HL-60 (cell line): ENCODE measurements at regions not wholly inside any gene's neighbourhood (a gene's known extent, or its start where the extent isn't known, plus 50 kb on each side); places are given as distances from the start of the nearest gene placed in this dataset.

ENCODE experiments used
- DNase-seq, 2 experiments: peaks; one replicate each; pipeline ENCODE4 v3.0.0-alpha.2; 2010 to 2020; ENCODE audit warnings: low read depth in 1 of 2, low spot score in 1 of 2
- H3K27ac ChIP-seq: fragments of 250-450 bp; sonication (Bioruptor Pico); replicated peaks from 2 replicates; pipeline ENCODE4 v1.5.1; 2020; ENCODE audit warnings: mild to moderate bottlenecking, moderate library complexity
- H3K27me3 ChIP-seq: fragments of 250-450 bp; sonication (Bioruptor Pico); 2 replicates; pipeline ENCODE4 v1.5.1; 2021; ENCODE audit warnings: mild to moderate bottlenecking, moderate library complexity; ENCODE audit not compliant: insufficient read depth, poor library complexity, severe bottlenecking
- H3K4me3 ChIP-seq: replicated peaks from 2 replicates; pipeline ENCODE4 v1.5.1; 2011; ENCODE audit warnings: mild to moderate bottlenecking, control low read depth, low read length; ENCODE audit not compliant: insufficient read depth
- CTCF ChIP-seq: IDR thresholded peaks from one replicate; pipeline ENCODE4 v1.5.1; 2011; ENCODE audit warnings: low read length, control low read depth, inconsistent platforms; ENCODE audit not compliant: insufficient read depth
- GABPA ChIP-seq: IDR thresholded peaks from 2 replicates; pipeline ENCODE4 v1.6.1; 2012; ENCODE audit warnings: low read depth
- POLR2AphosphoS5 ChIP-seq: IDR thresholded peaks from 2 replicates; pipeline ENCODE4 v1.6.1; 2012; ENCODE audit warnings: low read depth
- REST ChIP-seq: IDR thresholded peaks from 2 replicates; pipeline ENCODE4 v1.6.1; 2012; ENCODE audit warnings: low read depth; ENCODE audit not compliant: insufficient replicate concordance
- SPI1 ChIP-seq: IDR thresholded peaks from 2 replicates; pipeline ENCODE4 v1.6.1; 2012; ENCODE audit warnings: low read depth, mild to moderate bottlenecking, borderline replicate concordance

GRCh38 chr10:111138544-111138943 lies 61.7 kb downstream of the ADRA2A start:
- Histone ChIP-seq H3K27me3 (no peaks in the 10 kb centered on the region), H3K4me3 (no peak overlapping the region), H3K27ac (no peak overlapping the region)
- no peak for DNase-seq
- no peak for TF ChIP-seq CTCF
- no peak for TF ChIP-seq POLR2AphosphoS5
- TF ChIP-seq REST: no peak
- no peak for TF ChIP-seq GABPA
- no peak for TF ChIP-seq SPI1

GRCh38 chr10:111139567-111139966 lies 62.7 kb downstream of the ADRA2A start:
- Histone ChIP-seq H3K4me3 (no peak overlapping the region), H3K27me3 (no peaks in the 10 kb centered on the region), H3K27ac (no peak overlapping the region)
- no peak for TF ChIP-seq REST
- TF ChIP-seq CTCF: no peak
- no peak for TF ChIP-seq GABPA
- no peak for TF ChIP-seq SPI1
- no peak for TF ChIP-seq POLR2AphosphoS5
- DNase-seq: no peak

- no peaks in the 10 kb centered on the region for H3K27me3 ChIP-seq
- DNase-seq: no peak
- TF ChIP-seq POLR2AphosphoS5 (no peak), GABPA (no peak), SPI1 (no peak), REST (no peak), CTCF (no peak)
- H3K27ac ChIP-seq: no peak overlapping the region
- no peak overlapping the region for H3K4me3 ChIP-seq
Observed at GRCh38 chr10:111142092-111142768, 65.4 kb downstream of the ADRA2A start.
